Neural progenitor cell (in vitro differentiated cells): ENCODE measurements at regions not wholly inside any gene's neighbourhood (a gene's known extent, or its start where the extent isn't known, plus 50 kb on each side); places are given as distances from the start of the nearest gene placed in this dataset.

Experiments used
- DNase-seq: peaks from one replicate; pipeline ENCODE4 v3.0.0-alpha.2; 2016; ENCODE audit warnings: low spot score
- H2AFZ ChIP-seq: fragments of 200-600 bp; sonication (generic); replicated peaks from 2 replicates; pipeline ENCODE4 v1.6.1; 2016; ENCODE audit warnings: antibody characterized with exemption
- H3F3A ChIP-seq: fragments of 200-600 bp; sonication (generic); 2 replicates; pipeline ENCODE4 v1.6.1; 2016; ENCODE audit warnings: antibody characterized with exemption, low read depth
- H3K27ac ChIP-seq: fragments of 200-600 bp; sonication (generic); 2 replicates; pipeline ENCODE4 v1.5.1; 2016; ENCODE audit warnings: mild to moderate bottlenecking
- H3K27me3 ChIP-seq: fragments of 200-600 bp; sonication (generic); 2 replicates; pipeline ENCODE4 v1.6.1; 2016; ENCODE audit warnings: mild to moderate bottlenecking, moderate library complexity
- H3K36me3 ChIP-seq: fragments of 200-600 bp; sonication (generic); 2 replicates; pipeline ENCODE4 v1.5.1; 2016
- H3K4me1 ChIP-seq: fragments of 200-600 bp; sonication (generic); 2 replicates; pipeline ENCODE4 v1.6.1; 2016; ENCODE audit warnings: mixed run types
- H3K4me2 ChIP-seq: fragments of 200-600 bp; sonication (generic); 2 replicates; pipeline ENCODE4 v1.6.1; 2016
- H3K4me3 ChIP-seq: fragments of 200-600 bp; sonication (generic); 2 replicates; pipeline ENCODE4 v1.5.1; 2016
- H3K79me2 ChIP-seq: fragments of 200-600 bp; sonication (generic); 2 replicates; pipeline ENCODE4 v1.6.1; 2016; ENCODE audit warnings: low read depth
- H3K9ac ChIP-seq: fragments of 200-600 bp; sonication (generic); 2 replicates; pipeline ENCODE4 v1.6.1; 2016
- H3K9me3 ChIP-seq: fragments of 200-600 bp; sonication (generic); 2 replicates; pipeline ENCODE4 v1.5.1; 2016; ENCODE audit warnings: low read depth
- H4K20me1 ChIP-seq: fragments of 200-600 bp; sonication (generic); 2 replicates; pipeline ENCODE4 v1.6.1; 2016; ENCODE audit warnings: low read depth
- H3K27ac Mint-ChIP-seq: 3 replicates; pipeline ENCODE4 v1.8.0; 2021; ENCODE audit warnings: mixed read lengths
- H3K27me3 Mint-ChIP-seq: 2 replicates; pipeline ENCODE4 v1.8.0; 2022; ENCODE audit warnings: low read depth, mild to moderate bottlenecking, inconsistent platforms, moderate library complexity, mixed read lengths; ENCODE audit not compliant: insufficient read depth
- H3K36me3 Mint-ChIP-seq: 3 replicates; pipeline ENCODE4 v1.8.0; 2021; ENCODE audit warnings: mixed read lengths
- H3K4me1 Mint-ChIP-seq: 3 replicates; pipeline ENCODE4 v1.8.0; 2021; ENCODE audit warnings: mixed read lengths
- H3K4me3 Mint-ChIP-seq: 3 replicates; pipeline ENCODE4 v1.8.0; 2021; ENCODE audit warnings: mild to moderate bottlenecking, moderate library complexity, mixed read lengths
- H3K9me3 Mint-ChIP-seq: 3 replicates; pipeline ENCODE4 v1.8.0; 2020; ENCODE audit warnings: mixed read lengths
- CTCF ChIP-seq: fragments of 200-600 bp; sonication (generic); IDR thresholded peaks from 2 replicates; pipeline ENCODE4 v1.5.1; 2017; ENCODE audit warnings: antibody characterized with exemption, mild to moderate bottlenecking
- EZH2 ChIP-seq: fragments of 200-600 bp; sonication (generic); IDR thresholded peaks from 2 replicates; pipeline ENCODE4 v1.6.1; 2017; ENCODE audit warnings: antibody characterized with exemption, mild to moderate bottlenecking, moderate library complexity
- EZH2phosphoT487 ChIP-seq: fragments of 200-600 bp; sonication (generic); IDR thresholded peaks from 2 replicates; pipeline ENCODE4 v1.6.1; 2017; ENCODE audit warnings: antibody characterized with exemption

DNA sequence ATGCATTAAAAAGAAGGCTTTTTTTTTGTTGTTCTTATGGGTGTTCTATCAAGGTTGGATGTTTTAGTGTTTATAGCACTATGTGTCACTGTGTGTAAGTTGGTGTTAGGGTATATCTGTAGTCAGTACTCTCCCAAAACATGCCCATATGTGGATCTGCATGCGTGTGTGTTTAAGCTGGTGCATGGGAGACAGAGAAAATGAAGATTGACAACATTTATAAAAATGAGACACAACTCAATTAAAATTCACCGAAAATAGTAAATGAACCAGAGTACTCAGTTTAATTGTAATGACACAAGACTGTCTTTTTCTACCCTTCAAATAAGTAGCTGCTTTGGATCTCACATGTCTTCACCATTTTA, 323.4 kb downstream of the TMEM161B start:
- no peaks in the 10 kb centered on the region for H3K79me2 ChIP-seq
- H4K20me1 ChIP-seq, result no peaks in the 10 kb centered on the region
- no peaks in the 10 kb centered on the region for H3K36me3 ChIP-seq
- peaks cover 39% of the 10 kb centered on the region for H3K4me1 ChIP-seq
- no peak overlapping the region for H3K27ac ChIP-seq
- H3K27me3 ChIP-seq, result no peaks in the 10 kb centered on the region
- Mint-ChIP-seq H3K4me1 (peaks cover 64% of the 10 kb centered on the region), H3K36me3 (no peaks in the 10 kb centered on the region), H3K9me3 (no peaks in the 10 kb centered on the region), H3K4me3 (peak overlapping the region; percentile 16), H3K27me3 (peaks cover 3% of the 10 kb centered on the region), H3K27ac (peak overlapping the region; percentile 99)
- peak overlapping the region; percentile 72 for H3K4me2 ChIP-seq
- H3F3A ChIP-seq, result no peaks in the 10 kb centered on the region
- H3K4me3 ChIP-seq, result no peak overlapping the region
- H3K9ac ChIP-seq, result no peak overlapping the region
- TF ChIP-seq CTCF, result no peak
- no peak for TF ChIP-seq EZH2
- TF ChIP-seq EZH2phosphoT487, result no peak
- no peaks in the 10 kb centered on the region for H3K9me3 ChIP-seq
- no peak for DNase-seq
- no peak overlapping the region for H2AFZ ChIP-seq

DNA sequence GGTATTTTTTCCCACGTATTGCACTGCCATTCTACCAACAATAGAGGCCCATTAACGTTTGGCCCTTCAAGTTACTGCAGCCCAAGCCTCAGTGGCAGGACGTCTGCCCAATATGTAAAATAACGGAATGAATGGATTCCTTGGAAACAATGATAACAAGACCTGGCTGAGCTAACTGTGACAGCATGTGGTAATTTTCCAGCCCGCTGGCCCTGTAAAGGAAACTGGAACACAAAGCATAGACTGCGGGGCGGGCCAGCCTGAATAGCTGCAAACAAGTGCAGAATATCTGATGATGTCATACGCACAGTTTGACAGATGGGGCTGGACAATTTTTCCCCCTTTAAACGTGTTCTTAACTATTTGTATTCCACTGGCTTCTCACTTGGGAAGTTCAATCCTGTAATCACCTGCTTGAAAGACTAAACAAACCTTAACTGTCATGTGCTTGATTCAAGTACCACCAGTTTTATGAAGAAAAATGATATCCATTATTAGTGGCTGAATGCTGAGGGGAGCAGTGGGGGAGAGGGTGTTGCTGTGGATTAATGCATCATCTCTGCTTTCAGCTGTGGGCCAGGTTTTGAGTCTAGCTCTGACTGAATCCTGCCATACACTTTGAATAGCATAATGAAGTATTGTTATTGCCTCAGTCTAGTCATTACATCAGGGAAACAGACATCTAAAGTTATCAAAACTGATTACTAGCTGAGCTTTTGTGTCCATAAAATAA, 323.9 kb downstream of the TMEM161B start:
- Histone ChIP-seq H3K9me3 (no peaks in the 10 kb centered on the region), H3K79me2 (no peaks in the 10 kb centered on the region), H3F3A (no peaks in the 10 kb centered on the region), H2AFZ (no peak overlapping the region), H4K20me1 (no peaks in the 10 kb centered on the region), H3K9ac (no peak overlapping the region), H3K4me1 (peaks cover 39% of the 10 kb centered on the region), H3K27me3 (no peaks in the 10 kb centered on the region), H3K27ac (no peak overlapping the region), H3K4me2 (peak overlapping the region; percentile 72), H3K36me3 (no peaks in the 10 kb centered on the region), H3K4me3 (no peak overlapping the region)
- peak; percentile 95 for DNase-seq
- H3K27me3 Mint-ChIP-seq, result peaks cover 3% of the 10 kb centered on the region
- H3K4me3 Mint-ChIP-seq, result peak overlapping the region; percentile 65
- H3K36me3 Mint-ChIP-seq, result no peaks in the 10 kb centered on the region
- peaks cover 58% of the 10 kb centered on the region for H3K4me1 Mint-ChIP-seq
- no peaks in the 10 kb centered on the region for H3K9me3 Mint-ChIP-seq
- peak overlapping the region; percentile 99 for H3K27ac Mint-ChIP-seq
- no peak for TF ChIP-seq CTCF
- TF ChIP-seq EZH2phosphoT487, result peak; percentile 49
- TF ChIP-seq EZH2, result no peak

DNA sequence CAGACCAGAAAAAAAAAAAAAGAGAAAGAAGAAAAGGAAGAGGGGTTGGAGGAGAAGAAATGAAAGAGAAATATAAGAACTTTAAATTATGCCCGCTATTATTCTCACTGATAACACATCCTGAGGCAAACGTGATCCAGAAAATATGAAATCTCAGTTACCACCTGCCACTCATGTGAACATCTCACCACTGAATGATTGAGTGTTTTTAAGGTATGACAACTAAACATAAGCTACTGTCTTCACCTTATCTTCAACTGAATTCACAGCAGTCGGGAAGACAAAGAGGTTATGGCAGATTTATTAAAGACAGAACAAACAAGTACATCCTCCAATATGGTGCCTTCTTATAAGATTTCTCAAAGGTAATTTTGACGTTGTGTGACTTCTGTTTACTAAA, 327.9 kb downstream of the TMEM161B start:
- no peak overlapping the region for H2AFZ ChIP-seq
- peaks cover 24% of the 10 kb centered on the region for H3K4me1 ChIP-seq
- no peaks in the 10 kb centered on the region for H3K79me2 ChIP-seq
- Mint-ChIP-seq H3K27me3 (no peaks in the 10 kb centered on the region), H3K4me3 (no peak overlapping the region), H3K4me1 (peaks cover 32% of the 10 kb centered on the region), H3K36me3 (no peaks in the 10 kb centered on the region), H3K9me3 (no peaks in the 10 kb centered on the region), H3K27ac (peak overlapping the region; percentile 16)
- no peaks in the 10 kb centered on the region for H3K36me3 ChIP-seq
- H4K20me1 ChIP-seq, result no peaks in the 10 kb centered on the region
- H3F3A ChIP-seq, result no peaks in the 10 kb centered on the region
- H3K9ac ChIP-seq, result no peak overlapping the region
- H3K27me3 ChIP-seq, result no peaks in the 10 kb centered on the region
- no peak for DNase-seq
- no peaks in the 10 kb centered on the region for H3K9me3 ChIP-seq
- H3K4me2 ChIP-seq, result no peak overlapping the region
- no peak for TF ChIP-seq EZH2
- no peak for TF ChIP-seq CTCF
- H3K27ac ChIP-seq, result no peak overlapping the region
- H3K4me3 ChIP-seq, result no peak overlapping the region
